Astrocyte (in vitro differentiated cells and primary cell): ENCODE measurements at regions not wholly inside any gene's neighbourhood (a gene's known extent, or its start where the extent isn't known, plus 50 kb on each side); places are given as distances from the start of the nearest gene placed in this dataset.

Source experiments
- CTCF ChIP-seq: IDR thresholded peaks from 2 replicates; pipeline ENCODE4 v1.5.1; 2011; ENCODE audit warnings: low read depth, mild to moderate bottlenecking, inconsistent platforms, low read length, moderate library complexity; ENCODE audit not compliant: insufficient read depth
- EZH2 ChIP-seq: IDR thresholded peaks from 2 replicates; pipeline ENCODE4 v1.6.1; 2012; ENCODE audit warnings: mild to moderate bottlenecking, low read length, inconsistent platforms; ENCODE audit not compliant: insufficient read depth

- TF ChIP-seq CTCF (no peak), EZH2 (no peak)
These were observed 201.3 kb upstream of the TCERG1L start for GRCh38 chr10:131512852-131513251.
